NCI-H2196 (cell line): ENCODE measurements at regions not wholly inside any gene's neighbourhood (a gene's known extent, or its start where the extent isn't known, plus 50 kb on each side); places are given as distances from the start of the nearest gene placed in this dataset.

Source experiments
- DNase-seq: peaks from one replicate; lab custom pipeline; 2025; ENCODE audit not compliant: unreplicated experiment; lab: John Stamatoyannopoulos, UW

- no peak for DNase-seq
Measured at GRCh38 chr13:56953965-56954364, 186.8 kb upstream of the PRR20A start.

DNA sequence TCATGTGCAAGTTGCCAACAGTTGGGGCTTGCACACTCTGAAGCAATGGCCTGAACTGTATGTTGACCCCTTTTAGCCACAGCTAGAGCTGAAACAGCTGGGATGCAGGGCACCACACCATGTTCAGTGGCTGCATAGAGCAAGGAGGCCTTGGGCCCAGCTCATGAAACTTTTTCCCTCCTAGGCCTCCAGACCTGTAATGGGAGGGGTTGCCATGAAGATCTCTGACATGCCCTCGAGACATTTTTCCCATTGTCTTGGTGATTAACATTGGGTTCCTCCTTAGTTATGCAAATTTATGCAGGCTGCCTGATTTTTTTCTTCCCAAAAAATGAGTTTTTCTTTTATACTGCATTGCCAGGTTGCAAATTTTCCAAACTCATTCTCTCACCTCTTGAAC is 165.1 kb upstream of the PRR20A start:
- no peak for DNase-seq

DNA sequence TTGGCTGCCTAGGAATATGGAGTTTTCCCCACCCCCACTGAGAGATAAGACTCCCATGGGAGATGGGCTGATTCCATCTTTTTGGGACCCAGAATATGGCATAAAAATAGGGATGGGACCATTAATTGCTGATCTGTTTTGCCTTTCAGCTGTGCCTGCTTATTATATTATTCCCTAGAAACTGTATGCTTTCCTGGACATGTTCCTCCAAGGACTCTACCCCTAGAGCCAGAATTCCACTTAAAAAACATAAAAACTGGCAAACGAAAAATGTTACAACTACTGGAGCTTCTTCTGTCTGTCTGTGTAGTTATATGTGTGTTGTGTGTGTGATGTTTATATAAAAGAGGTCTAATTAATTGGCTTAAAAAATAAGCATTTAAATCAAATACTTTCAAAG is 159.9 kb upstream of the PRR20A start:
- no peak for DNase-seq

DNA sequence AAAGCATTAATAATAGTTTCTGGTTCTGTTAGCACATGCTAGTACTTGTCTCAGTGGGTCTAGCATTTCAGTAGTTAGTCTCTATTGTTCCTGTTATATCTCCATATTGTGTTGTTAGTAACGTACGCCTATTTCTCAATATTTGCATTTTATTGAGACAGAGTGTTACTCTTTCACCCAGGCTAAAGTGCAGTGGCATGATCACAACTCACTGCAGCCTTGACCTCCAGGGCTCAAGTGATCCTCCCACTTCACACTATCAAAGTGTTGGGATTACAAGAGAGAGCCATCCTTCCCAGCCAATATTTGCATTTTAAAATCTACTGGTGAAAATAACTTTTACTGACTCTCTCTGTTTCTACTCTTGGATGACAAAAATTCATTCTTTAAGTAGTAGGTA is 154.6 kb upstream of the PRR20A start:
- DNase-seq: no peak

- DNase-seq: no peak
Measured at GRCh38 chr13:56988543-56988942, 152.2 kb upstream of the PRR20A start.

DNA sequence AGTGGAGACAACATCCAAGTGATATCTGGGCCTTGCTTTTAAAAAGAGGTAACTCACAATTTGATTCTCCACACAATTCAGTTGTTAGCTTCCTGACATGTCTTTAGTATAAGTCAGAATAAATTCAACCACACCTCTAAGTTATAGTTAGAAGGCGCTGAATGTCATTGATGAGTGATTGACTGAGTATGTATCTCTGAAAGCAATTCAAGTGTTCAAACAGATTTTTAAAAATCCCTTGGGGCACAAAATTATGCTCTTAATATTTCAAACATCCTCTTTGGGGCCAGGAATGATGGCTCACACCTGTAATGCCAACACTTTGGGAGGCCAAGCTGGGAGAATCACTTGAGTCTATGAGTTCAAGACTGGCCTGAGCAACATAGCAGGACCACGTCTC is 137.0 kb upstream of the PRR20A start:
- no peak for DNase-seq

DNA sequence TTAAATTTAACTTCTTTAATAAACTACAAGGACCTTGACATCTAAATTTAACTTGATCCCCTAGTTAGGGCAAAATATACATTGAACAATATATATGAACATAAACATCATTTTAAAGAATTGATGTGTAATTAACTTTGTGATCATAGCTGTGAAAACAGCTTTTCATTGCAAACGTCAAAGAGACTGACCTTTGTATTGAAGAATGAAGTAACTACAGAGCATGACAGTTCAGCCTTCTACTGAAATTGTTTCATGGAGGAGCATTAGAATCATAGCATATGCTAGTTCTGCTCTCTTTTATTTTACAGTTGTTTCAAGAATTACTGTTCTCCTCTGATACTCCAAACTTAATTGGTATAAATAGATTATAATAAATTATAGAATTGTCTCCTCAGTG is 123.4 kb upstream of the PRR20A start:
- no peak for DNase-seq

- no peak for DNase-seq
Measured at GRCh38 chr13:57018915-57019314, 121.8 kb upstream of the PRR20A start.

DNA sequence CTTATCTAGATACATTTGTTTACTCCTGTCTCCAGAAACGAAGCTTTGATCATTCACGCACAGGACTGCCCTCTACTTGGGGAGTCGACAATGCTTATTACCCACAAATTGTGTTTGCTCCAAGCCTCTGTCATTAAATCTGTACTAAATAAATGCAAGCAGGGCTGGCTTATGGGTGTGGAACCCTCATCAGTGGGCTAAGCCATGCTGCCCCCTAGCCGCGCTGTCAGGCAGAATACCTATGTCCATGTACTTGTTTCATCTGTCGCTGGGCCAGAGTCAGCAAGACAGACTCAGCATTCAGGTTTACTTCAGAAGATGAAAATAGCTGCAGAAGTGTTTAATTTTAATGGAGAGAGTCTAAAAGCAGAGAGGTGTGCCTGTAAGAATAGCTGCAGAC is 110.0 kb upstream of the PRR20A start:
- DNase-seq: no peak

DNA sequence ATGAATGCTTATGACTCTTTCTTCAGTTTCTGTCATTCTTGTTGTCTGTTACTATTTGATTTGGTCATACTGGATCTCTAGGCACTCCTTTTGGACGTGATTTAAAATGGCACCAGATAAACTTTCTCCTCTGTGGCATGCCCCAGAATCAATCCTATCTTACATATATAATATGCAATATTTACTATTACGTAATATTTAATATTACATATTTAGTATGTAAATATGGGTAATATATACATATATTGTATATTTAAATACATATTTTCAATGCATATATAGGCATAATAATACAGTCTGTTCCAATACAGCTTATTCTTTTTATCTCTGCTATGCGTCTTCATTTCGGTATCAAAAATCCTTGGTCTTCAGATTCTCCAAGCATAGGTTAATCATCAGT is 104.4 kb upstream of the PRR20A start:
- no peak for DNase-seq

DNA sequence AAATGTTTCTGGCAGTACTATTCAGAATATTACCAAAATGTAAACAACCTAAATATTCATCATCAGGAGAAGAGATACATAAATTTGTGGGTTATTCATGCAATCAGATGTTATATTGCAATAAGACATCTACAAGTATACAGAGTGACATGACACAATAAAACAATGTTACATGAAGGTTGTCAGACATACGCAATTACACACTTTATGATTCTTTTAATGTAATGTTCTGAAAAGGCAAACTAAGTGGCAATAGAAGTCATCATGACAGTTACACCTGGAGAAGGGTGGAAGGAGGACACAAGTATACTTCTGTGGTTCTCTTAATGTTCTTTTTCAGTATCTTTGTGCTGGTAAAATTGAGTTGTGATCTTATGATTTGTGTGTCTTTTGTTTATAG is 95.8 kb upstream of the PRR20A start:
- no peak for DNase-seq

DNA sequence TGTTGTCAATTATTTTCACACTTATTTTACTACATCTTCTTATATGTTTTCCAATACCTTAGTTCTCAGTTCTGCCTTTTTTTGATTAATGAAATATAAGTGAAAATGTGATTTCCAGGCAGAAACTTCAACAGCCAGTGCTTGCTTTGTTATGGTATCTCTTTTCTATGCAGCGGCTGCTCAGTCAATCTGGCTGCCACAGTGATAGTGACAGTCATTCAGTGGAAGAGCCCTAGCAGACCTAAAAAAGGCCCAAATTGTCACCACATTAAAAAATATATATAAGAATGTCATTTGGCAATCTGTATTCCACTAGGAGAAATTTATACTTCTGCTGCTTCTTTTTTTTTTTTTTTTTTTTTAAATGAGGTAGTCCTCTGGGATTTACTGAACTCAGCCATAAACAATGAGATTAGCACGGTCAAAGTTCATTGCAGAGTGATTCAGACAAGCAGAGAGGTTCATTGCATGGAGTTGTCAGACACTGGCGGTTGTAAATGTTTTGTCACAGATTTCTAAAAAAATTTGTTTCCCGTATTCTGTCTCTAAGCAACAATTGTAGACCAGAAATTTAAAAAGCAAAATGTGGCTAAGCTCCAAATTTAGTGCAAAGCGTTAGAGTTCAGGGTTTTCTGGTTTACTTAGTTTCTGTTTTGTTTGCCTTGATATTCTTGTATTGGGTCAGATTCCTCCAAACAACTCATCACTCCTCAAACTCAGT is 94.7 kb upstream of the PRR20A start:
- DNase-seq: no peak

DNA sequence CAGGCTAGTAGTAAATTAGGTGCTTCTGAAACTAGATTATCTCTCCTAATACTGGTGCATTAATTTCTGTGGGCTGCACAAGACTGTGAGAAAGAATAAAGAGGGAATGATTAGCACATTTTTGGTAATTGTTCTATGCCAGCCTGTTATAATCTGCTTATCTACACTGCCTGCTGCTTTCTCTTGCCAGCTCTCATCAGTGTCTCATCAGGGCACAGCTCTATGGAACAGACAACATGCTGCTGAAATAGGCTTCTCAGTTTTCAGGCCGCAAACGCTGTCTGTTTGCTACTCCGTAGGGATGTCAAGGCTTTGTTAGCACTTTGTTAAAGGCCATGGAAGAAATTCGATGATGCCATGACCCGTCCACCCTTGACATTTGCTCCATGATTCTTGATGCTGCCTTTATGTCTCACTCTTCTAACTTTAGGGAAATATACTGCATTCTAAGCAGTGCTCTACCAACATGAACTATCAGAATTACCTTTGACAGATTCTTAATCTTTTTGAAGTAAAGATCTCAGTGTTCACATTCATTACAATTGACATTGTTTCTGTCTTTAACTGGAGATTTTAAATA is 84.0 kb upstream of the PRR20A start:
- no peak for DNase-seq

GRCh38 chr13:57063007-57063406 is 77.7 kb upstream of the PRR20A start:
- no peak for DNase-seq

- DNase-seq: no peak
Measured at GRCh38 chr13:57073983-57074382, 66.7 kb upstream of the PRR20A start.

GRCh38 chr13:57075588-57075987 is 65.1 kb upstream of the PRR20A start:
- no peak for DNase-seq

- DNase-seq: no peak
Measured at GRCh38 chr13:57087006-57087405, 53.7 kb upstream of the PRR20A start.
